Thoracic aorta (tissue), 2 donors: ENCODE measurements at regions not wholly inside any gene's neighbourhood (a gene's known extent, or its start where the extent isn't known, plus 50 kb on each side); places are given as distances from the start of the nearest gene placed in this dataset.

Experiments used
- ATAC-seq: fragments of 150-250 bp; one replicate; pipeline ENCODE4 v1.8.0; 2017; ENCODE audit warnings: low read depth; ENCODE audit not compliant: insufficient number of reproducible peaks, low FRiP score
- DNase-seq: peaks from one replicate; pipeline ENCODE4 v3.0.0-alpha.2; 2020; ENCODE audit warnings: low spot score
- H3K27ac ChIP-seq, 2 donors: fragments of 200-600 bp; sonication (generic); 1 replicate in 1 of 2; 2 replicates in 1 of 2; pipeline ENCODE4 v1.5.1; 2016; ENCODE audit warnings: mild to moderate bottlenecking in 2 of 2, moderate library complexity in 2 of 2
- H3K27me3 ChIP-seq: fragments of 200-600 bp; sonication (generic); replicated peaks from 2 replicates; pipeline ENCODE4 v1.6.0; 2016; ENCODE audit warnings: mild to moderate bottlenecking; ENCODE audit not compliant: insufficient read depth
- H3K36me3 ChIP-seq: fragments of 200-600 bp; sonication (generic); one replicate; pipeline ENCODE4 v1.5.1; 2016
- H3K4me1 ChIP-seq, 2 donors: fragments of 200-600 bp; sonication (generic); 1 replicate in 1 of 2; 2 replicates in 1 of 2; pipeline versions ENCODE4 v1.5.1 to v1.6.0; 2016; ENCODE audit warnings: low read depth in 2 of 2, mild to moderate bottlenecking in 1 of 2; ENCODE audit not compliant: control insufficient read depth in 1 of 2
- H3K4me3 ChIP-seq: fragments of 200-600 bp; sonication (generic); 2 replicates; pipeline ENCODE4 v1.5.1; 2016; ENCODE audit warnings: mild to moderate bottlenecking
- H3K9me3 ChIP-seq: fragments of 200-600 bp; sonication (generic); 2 replicates; pipeline ENCODE4 v1.5.1; 2016
- TF ChIP-seq, protein P1 (sequence below): fragments of 200-600 bp; sonication (generic); IDR thresholded peaks from one replicate; pipeline ENCODE4 v1.5.1; 2019; ENCODE audit warnings: antibody characterized with exemption

DNA sequence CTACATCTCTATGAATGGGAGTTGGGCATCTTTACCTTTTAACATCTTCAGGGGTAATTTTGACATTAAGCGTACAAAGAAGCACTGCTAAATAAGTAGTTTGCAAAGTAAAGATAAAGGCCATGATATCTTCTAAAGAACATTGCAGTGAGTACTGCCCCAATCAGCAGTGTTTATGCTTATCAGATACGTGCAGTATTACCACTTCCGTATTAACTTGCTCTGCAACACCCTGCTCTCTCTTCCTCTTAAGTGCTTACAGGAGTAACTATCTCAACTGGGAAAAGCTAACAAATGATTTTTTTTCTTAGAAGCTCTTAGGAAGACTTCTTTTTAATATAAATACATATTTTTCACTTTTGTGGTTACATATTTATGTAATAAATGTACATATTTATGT, 793.7 kb upstream of the SLC10A2 start:
- no peak for ATAC-seq
- no peaks in the 10 kb centered on the region for H3K4me1 ChIP-seq
- DNase-seq: no peak
- H3K36me3 ChIP-seq: no peaks in the 10 kb centered on the region
- no peak overlapping the region for H3K27ac ChIP-seq
- no peaks in the 10 kb centered on the region for H3K9me3 ChIP-seq
- no peaks in the 10 kb centered on the region for H3K27me3 ChIP-seq
- no peak overlapping the region for H3K4me3 ChIP-seq
- TF ChIP-seq, protein P1, sequence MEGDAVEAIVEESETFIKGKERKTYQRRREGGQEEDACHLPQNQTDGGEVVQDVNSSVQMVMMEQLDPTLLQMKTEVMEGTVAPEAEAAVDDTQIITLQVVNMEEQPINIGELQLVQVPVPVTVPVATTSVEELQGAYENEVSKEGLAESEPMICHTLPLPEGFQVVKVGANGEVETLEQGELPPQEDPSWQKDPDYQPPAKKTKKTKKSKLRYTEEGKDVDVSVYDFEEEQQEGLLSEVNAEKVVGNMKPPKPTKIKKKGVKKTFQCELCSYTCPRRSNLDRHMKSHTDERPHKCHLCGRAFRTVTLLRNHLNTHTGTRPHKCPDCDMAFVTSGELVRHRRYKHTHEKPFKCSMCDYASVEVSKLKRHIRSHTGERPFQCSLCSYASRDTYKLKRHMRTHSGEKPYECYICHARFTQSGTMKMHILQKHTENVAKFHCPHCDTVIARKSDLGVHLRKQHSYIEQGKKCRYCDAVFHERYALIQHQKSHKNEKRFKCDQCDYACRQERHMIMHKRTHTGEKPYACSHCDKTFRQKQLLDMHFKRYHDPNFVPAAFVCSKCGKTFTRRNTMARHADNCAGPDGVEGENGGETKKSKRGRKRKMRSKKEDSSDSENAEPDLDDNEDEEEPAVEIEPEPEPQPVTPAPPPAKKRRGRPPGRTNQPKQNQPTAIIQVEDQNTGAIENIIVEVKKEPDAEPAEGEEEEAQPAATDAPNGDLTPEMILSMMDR: no peak

DNA sequence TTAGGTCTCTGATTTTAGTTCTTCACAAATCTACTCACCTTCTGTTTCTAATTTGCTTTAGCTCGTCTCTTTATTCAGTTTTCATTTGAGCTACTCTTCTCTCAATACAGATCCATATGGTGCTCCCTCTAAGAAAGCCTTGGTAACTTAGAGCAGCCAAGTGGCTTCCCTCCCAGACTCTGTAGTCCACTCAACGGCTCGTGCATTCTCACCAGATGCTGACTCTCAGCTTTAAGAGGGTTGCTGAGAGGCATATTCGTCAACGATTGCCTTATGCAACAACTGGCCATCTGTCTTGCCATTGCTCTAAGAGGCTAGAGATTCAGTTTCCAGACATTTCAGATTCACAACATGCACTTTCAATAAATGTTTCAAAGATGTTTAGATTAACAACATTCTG, 785.8 kb upstream of the SLC10A2 start:
- Histone ChIP-seq H3K9me3 (no peaks in the 10 kb centered on the region), H3K4me1 (no peaks in the 10 kb centered on the region), H3K4me3 (no peak overlapping the region), H3K27ac (no peak overlapping the region), H3K36me3 (no peaks in the 10 kb centered on the region), H3K27me3 (no peaks in the 10 kb centered on the region)
- TF ChIP-seq, protein P1: no peak
- no peak for ATAC-seq
- no peak for DNase-seq

DNA sequence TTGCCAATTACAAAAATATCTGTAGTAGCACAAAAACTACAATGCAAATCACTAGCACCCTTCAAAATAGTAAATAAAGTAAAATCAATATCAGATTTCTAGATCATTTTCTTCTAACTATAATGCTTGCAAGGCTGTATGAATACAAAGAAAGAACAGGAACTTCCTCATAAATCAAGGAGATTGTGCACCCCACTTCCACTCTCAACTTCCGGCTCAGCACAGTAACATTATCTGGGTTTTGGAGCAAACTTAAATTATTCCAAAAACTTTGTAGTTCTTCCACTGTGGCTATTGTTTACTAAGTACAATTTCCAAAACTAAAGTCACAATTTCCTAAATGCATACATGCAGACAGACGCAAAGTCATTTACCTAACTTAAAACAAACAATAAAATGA, 778.3 kb upstream of the SLC10A2 start:
- Histone ChIP-seq H3K27ac (no peak overlapping the region), H3K4me1 (no peaks in the 10 kb centered on the region), H3K9me3 (no peaks in the 10 kb centered on the region), H3K4me3 (no peak overlapping the region), H3K36me3 (no peaks in the 10 kb centered on the region), H3K27me3 (no peaks in the 10 kb centered on the region)
- ATAC-seq (no peak), DNase-seq (no peak)
- TF ChIP-seq, protein P1: no peak

DNA sequence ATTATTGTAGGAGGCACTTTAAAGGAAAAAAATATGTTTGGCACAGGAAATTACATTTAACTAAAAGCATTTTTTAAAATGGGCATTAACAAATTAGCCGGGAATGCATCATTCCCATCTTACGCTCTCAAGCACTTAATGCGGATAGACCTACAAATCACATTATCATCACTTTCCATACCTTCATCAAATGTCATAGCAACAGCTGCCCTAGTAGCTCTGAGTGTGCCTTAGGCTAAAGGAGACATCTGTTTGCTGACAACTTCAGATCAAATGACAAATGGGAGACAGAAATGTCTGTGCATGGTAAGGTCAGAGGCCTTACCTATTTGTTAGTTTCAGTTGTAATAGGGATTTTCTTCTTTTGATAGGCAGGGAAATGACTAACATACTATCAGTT, 773.2 kb upstream of the SLC10A2 start:
- Histone ChIP-seq H3K27me3 (no peaks in the 10 kb centered on the region), H3K4me1 (no peaks in the 10 kb centered on the region), H3K4me3 (no peak overlapping the region), H3K36me3 (no peaks in the 10 kb centered on the region), H3K27ac (no peak overlapping the region), H3K9me3 (no peaks in the 10 kb centered on the region)
- DNase-seq (no peak), ATAC-seq (no peak)
- TF ChIP-seq, protein P1: no peak

DNA sequence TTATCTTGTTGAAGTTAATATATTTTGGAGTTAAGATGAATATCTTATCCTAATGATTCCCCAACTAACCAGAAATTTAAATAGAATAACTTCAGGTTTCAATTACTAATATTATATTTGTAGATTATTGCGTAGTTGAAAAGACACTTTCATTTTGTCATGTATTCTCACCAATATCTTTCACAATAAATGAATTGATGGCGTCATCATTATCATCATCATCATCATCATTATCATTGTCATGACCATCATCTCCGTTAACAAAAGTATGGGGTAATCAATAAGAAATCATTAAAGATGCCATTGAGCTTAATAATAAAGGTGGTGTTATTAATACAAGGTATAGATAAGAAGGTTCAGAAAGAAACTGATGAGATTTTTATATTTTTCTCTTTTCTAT, 768.8 kb upstream of the SLC10A2 start:
- Histone ChIP-seq H3K27me3 (no peaks in the 10 kb centered on the region), H3K9me3 (no peaks in the 10 kb centered on the region), H3K4me1 (no peaks in the 10 kb centered on the region), H3K27ac (no peak overlapping the region), H3K36me3 (no peaks in the 10 kb centered on the region), H3K4me3 (no peak overlapping the region)
- no peak for ATAC-seq
- DNase-seq: no peak
- TF ChIP-seq, protein P1: no peak
